ENCODE measurements at regions not wholly inside any gene's neighbourhood (a gene's known extent, or its start where the extent isn't known, plus 50 kb on each side); places are given as distances from the start of the nearest gene placed in this dataset.

- Histone ChIP-seq H3K14ac (ENCODE audit: low read length in 2 of 2) (no peak overlapping the region), H3K79me1 (replicated peaks; ENCODE audit: low read length, poor library complexity, severe bottlenecking) (no peaks in the 10 kb centered on the region), H3K23ac (ENCODE audit: low read length in 2 of 2) (no peak overlapping the region), H3K4ac (ENCODE audit: low read depth in 1 of 2, low read length in 2 of 2) (no peak overlapping the region), H3K4me3 (ENCODE audit: insufficient read depth in 1 of 2, low read depth in 1 of 2, low read length in 2 of 2) (no peak overlapping the region), H3K18ac (ENCODE audit: low read depth in 1 of 2, low read length in 2 of 2) (no peak overlapping the region), H3K9me3 (ENCODE audit: control insufficient read depth, low read length) (no peaks in the 10 kb centered on the region), H2BK15ac (ENCODE audit: low read depth, poor library complexity, severe bottlenecking) (no peak overlapping the region), H3K27me3 (ENCODE audit: control insufficient read depth in 1 of 2, insufficient read depth in 1 of 2, low read length in 2 of 2) (no peaks in the 10 kb centered on the region), H3K9ac (ENCODE audit: low read length) (no peak overlapping the region), H2BK12ac (ENCODE audit: low read length in 2 of 2) (no peak overlapping the region), H3K36me3 (ENCODE audit: control insufficient read depth in 1 of 2, insufficient read depth in 2 of 2, low read depth in 1 of 2, low read length in 2 of 2) (no peaks in the 10 kb centered on the region), H2AFZ (ENCODE audit: low read depth, low read length) (no peak overlapping the region), H4K91ac (ENCODE audit: low read length) (no peak overlapping the region), H3K4me1 (ENCODE audit: control insufficient read depth, insufficient read depth, low read depth, low read length) (peaks cover 4% of the 10 kb centered on the region), H4K8ac (ENCODE audit: low read length) (no peak overlapping the region), H2AK5ac (ENCODE audit: low read length, severe bottlenecking) (no peak overlapping the region), H2BK5ac (ENCODE audit: low read depth, low read length, poor library complexity, severe bottlenecking) (no peak overlapping the region), H2BK120ac (ENCODE audit: low read depth, low read length) (no peak overlapping the region), H3K27ac (ENCODE audit: low read length, poor library complexity, severe bottlenecking) (no peak overlapping the region), H3K4me2 (ENCODE audit: low read length, poor library complexity, severe bottlenecking) (no peak overlapping the region)
- no peak for DNase-seq
- WGBS: 91% methylated on average over 2 of the region's 3 CpGs
Observed at GRCh38 chr10:33803248-33803647, 468.8 kb upstream of the NRP1 start.

- H2BK120ac ChIP-seq (ENCODE audit: low read depth, low read length): no peak overlapping the region
- H2AK5ac ChIP-seq (ENCODE audit: low read length, severe bottlenecking): no peak overlapping the region
- no peak overlapping the region for H4K8ac ChIP-seq (ENCODE audit: low read length)
- no peak overlapping the region for H3K14ac ChIP-seq (ENCODE audit: low read length in 2 of 2)
- H3K4ac ChIP-seq (ENCODE audit: low read depth in 1 of 2, low read length in 2 of 2): no peak overlapping the region
- H3K36me3 ChIP-seq (ENCODE audit: control insufficient read depth in 1 of 2, insufficient read depth in 2 of 2, low read depth in 1 of 2, low read length in 2 of 2): no peaks in the 10 kb centered on the region
- no peaks in the 10 kb centered on the region for H3K79me1 ChIP-seq (replicated peaks; ENCODE audit: low read length, poor library complexity, severe bottlenecking)
- H3K27me3 ChIP-seq (ENCODE audit: control insufficient read depth in 1 of 2, insufficient read depth in 1 of 2, low read length in 2 of 2): no peaks in the 10 kb centered on the region
- no peak overlapping the region for H2BK12ac ChIP-seq (ENCODE audit: low read length in 2 of 2)
- WGBS: 96% methylated on average over 3 of the region's 4 CpGs
- H3K23ac ChIP-seq (ENCODE audit: low read length in 2 of 2): no peak overlapping the region
- H2AFZ ChIP-seq (ENCODE audit: low read depth, low read length): no peak overlapping the region
- no peak overlapping the region for H3K4me3 ChIP-seq (ENCODE audit: insufficient read depth in 1 of 2, low read depth in 1 of 2, low read length in 2 of 2)
- no peaks in the 10 kb centered on the region for H3K9me3 ChIP-seq (ENCODE audit: control insufficient read depth, low read length)
- H3K27ac ChIP-seq (ENCODE audit: low read length, poor library complexity, severe bottlenecking): no peak overlapping the region
- H4K91ac ChIP-seq (ENCODE audit: low read length): no peak overlapping the region
- H2BK15ac ChIP-seq (ENCODE audit: low read depth, poor library complexity, severe bottlenecking): no peak overlapping the region
- no peak overlapping the region for H3K9ac ChIP-seq (ENCODE audit: low read length)
- H3K4me1 ChIP-seq (ENCODE audit: control insufficient read depth, insufficient read depth, low read depth, low read length): peaks cover 4% of the 10 kb centered on the region
- H3K4me2 ChIP-seq (ENCODE audit: low read length, poor library complexity, severe bottlenecking): no peak overlapping the region
- no peak for DNase-seq
- H2BK5ac ChIP-seq (ENCODE audit: low read depth, low read length, poor library complexity, severe bottlenecking): no peak overlapping the region
- no peak overlapping the region for H3K18ac ChIP-seq (ENCODE audit: low read depth in 1 of 2, low read length in 2 of 2)
Observed at GRCh38 chr10:33802566-33802965, 468.1 kb upstream of the NRP1 start.

DNA sequence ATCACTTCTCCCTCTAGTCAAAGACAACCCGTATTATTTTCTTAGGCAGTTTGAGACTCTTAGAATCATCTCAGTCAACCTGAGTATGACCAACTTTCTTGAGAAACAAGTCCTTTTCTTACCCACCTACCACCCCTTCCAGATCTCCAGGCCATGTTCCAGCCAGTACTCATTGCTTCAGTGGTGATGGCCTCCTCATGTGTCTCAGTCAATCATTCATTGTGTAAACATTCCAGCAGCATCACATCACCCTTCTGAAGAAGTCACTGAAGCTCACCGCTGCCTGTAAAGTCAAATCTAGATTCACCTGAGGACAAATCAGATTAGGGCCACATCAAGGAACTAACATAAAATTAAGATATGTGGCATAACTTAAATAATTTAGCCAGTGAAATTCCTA, 467.2 kb upstream of the NRP1 start:
- Histone ChIP-seq H2AFZ (ENCODE audit: low read depth, low read length) (no peak overlapping the region), H3K4ac (ENCODE audit: low read depth in 1 of 2, low read length in 2 of 2) (no peak overlapping the region), H3K4me3 (ENCODE audit: insufficient read depth in 1 of 2, low read depth in 1 of 2, low read length in 2 of 2) (no peak overlapping the region), H4K91ac (ENCODE audit: low read length) (no peak overlapping the region), H2AK5ac (ENCODE audit: low read length, severe bottlenecking) (no peak overlapping the region), H3K79me1 (replicated peaks; ENCODE audit: low read length, poor library complexity, severe bottlenecking) (no peaks in the 10 kb centered on the region), H3K4me2 (ENCODE audit: low read length, poor library complexity, severe bottlenecking) (no peak overlapping the region), H4K8ac (ENCODE audit: low read length) (no peak overlapping the region), H3K27me3 (ENCODE audit: control insufficient read depth in 1 of 2, insufficient read depth in 1 of 2, low read length in 2 of 2) (no peaks in the 10 kb centered on the region), H2BK120ac (ENCODE audit: low read depth, low read length) (no peak overlapping the region), H3K9ac (ENCODE audit: low read length) (no peak overlapping the region), H3K18ac (ENCODE audit: low read depth in 1 of 2, low read length in 2 of 2) (no peak overlapping the region), H3K9me3 (ENCODE audit: control insufficient read depth, low read length) (no peaks in the 10 kb centered on the region), H3K36me3 (ENCODE audit: control insufficient read depth in 1 of 2, insufficient read depth in 2 of 2, low read depth in 1 of 2, low read length in 2 of 2) (no peaks in the 10 kb centered on the region), H2BK12ac (ENCODE audit: low read length in 2 of 2) (no peak overlapping the region), H3K14ac (ENCODE audit: low read length in 2 of 2) (no peak overlapping the region), H2BK15ac (ENCODE audit: low read depth, poor library complexity, severe bottlenecking) (no peak overlapping the region), H3K23ac (ENCODE audit: low read length in 2 of 2) (no peak overlapping the region), H3K4me1 (ENCODE audit: control insufficient read depth, insufficient read depth, low read depth, low read length) (peaks cover 4% of the 10 kb centered on the region), H2BK5ac (ENCODE audit: low read depth, low read length, poor library complexity, severe bottlenecking) (no peak overlapping the region), H3K27ac (ENCODE audit: low read length, poor library complexity, severe bottlenecking) (peak overlapping the region; percentile 63)
- WGBS: 97% methylated on average over 1 of the region's 2 CpGs
- DNase-seq: no peak

GRCh38 chr10:33800986-33801385, 466.5 kb upstream of the NRP1 start:
- no peak overlapping the region for H3K14ac ChIP-seq (ENCODE audit: low read length in 2 of 2)
- no peak overlapping the region for H2BK120ac ChIP-seq (ENCODE audit: low read depth, low read length)
- H3K27me3 ChIP-seq (ENCODE audit: control insufficient read depth in 1 of 2, insufficient read depth in 1 of 2, low read length in 2 of 2): no peaks in the 10 kb centered on the region
- H3K4me1 ChIP-seq (ENCODE audit: control insufficient read depth, insufficient read depth, low read depth, low read length): peaks cover 4% of the 10 kb centered on the region
- H2BK15ac ChIP-seq (ENCODE audit: low read depth, poor library complexity, severe bottlenecking): no peak overlapping the region
- no peak overlapping the region for H3K9ac ChIP-seq (ENCODE audit: low read length)
- H4K91ac ChIP-seq (ENCODE audit: low read length): no peak overlapping the region
- H3K23ac ChIP-seq (ENCODE audit: low read length in 2 of 2): no peak overlapping the region
- no peak overlapping the region for H2BK12ac ChIP-seq (ENCODE audit: low read length in 2 of 2)
- no peak overlapping the region for H2AK5ac ChIP-seq (ENCODE audit: low read length, severe bottlenecking)
- no peak overlapping the region for H3K4ac ChIP-seq (ENCODE audit: low read depth in 1 of 2, low read length in 2 of 2)
- DNase-seq: no peak
- no peak overlapping the region for H2AFZ ChIP-seq (ENCODE audit: low read depth, low read length)
- H3K4me3 ChIP-seq (ENCODE audit: insufficient read depth in 1 of 2, low read depth in 1 of 2, low read length in 2 of 2): no peak overlapping the region
- no peak overlapping the region for H3K4me2 ChIP-seq (ENCODE audit: low read length, poor library complexity, severe bottlenecking)
- H2BK5ac ChIP-seq (ENCODE audit: low read depth, low read length, poor library complexity, severe bottlenecking): no peak overlapping the region
- H3K79me1 ChIP-seq (replicated peaks; ENCODE audit: low read length, poor library complexity, severe bottlenecking): no peaks in the 10 kb centered on the region
- H3K9me3 ChIP-seq (ENCODE audit: control insufficient read depth, low read length): no peaks in the 10 kb centered on the region
- H3K36me3 ChIP-seq (ENCODE audit: control insufficient read depth in 1 of 2, insufficient read depth in 2 of 2, low read depth in 1 of 2, low read length in 2 of 2): no peaks in the 10 kb centered on the region
- H3K27ac ChIP-seq (ENCODE audit: low read length, poor library complexity, severe bottlenecking): no peak overlapping the region
- no peak overlapping the region for H3K18ac ChIP-seq (ENCODE audit: low read depth in 1 of 2, low read length in 2 of 2)
- no peak overlapping the region for H4K8ac ChIP-seq (ENCODE audit: low read length)

Data from mesenchymal stem cell (in vitro differentiated cells and primary cell).